Activated CD4-positive, alpha-beta T cell treated with anti-CD3 and anti-CD28 coated beads, Interleukin-10, Interleukin-2, amounts not matched to agents 100 ng/mL and 50 ng/mL, durations not matched to agents 16 hours and 8 hours (primary cell): ENCODE measurements at regions not wholly inside any gene's neighbourhood (a gene's known extent, or its start where the extent isn't known, plus 50 kb on each side); places are given as distances from the start of the nearest gene placed in this dataset.

Experiments used
- DNase-seq: peaks from one replicate; pipeline ENCODE4 v3.0.0-alpha.2; 2020

DNA sequence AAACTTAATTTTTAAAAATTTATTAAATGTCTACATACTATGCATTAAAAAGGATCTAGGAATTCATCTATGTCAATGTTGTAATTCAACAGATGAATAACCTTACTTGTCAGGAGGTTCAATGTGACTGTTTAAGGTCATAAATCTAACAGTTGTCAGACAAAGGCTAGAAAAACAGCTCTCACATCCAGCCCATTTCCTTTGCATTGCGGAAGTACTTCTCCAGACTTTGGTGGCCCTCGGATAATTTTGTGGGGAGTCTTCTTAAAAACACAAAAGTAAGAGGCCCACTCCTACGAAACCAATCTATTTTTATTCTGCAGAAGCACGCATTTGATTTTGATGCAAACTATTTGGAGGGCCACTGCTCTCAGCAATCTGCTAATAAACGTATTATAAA, 122.6 kb upstream of the CHRM3 start:
- DNase-seq, result no peak

DNA sequence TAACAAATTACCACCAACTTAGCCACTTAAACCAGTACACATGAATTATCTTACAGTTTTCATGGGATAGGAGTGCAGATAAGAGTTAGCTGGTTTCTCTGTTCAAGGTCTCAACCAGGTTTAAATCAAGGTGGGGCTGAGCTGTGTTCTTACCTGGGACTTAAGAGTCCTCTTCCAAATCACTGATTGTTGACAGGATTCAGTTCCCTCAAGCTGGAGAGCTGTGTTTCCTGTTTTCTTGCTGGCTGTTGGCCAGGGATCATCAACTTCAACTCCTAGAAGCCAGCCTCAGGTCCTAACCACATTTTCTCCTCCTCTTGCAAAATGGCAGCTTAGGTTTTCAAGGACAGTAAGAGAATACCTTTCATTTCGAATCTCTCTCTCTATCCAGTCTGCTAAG, 123.8 kb upstream of the CHRM3 start:
- DNase-seq, result no peak

DNA sequence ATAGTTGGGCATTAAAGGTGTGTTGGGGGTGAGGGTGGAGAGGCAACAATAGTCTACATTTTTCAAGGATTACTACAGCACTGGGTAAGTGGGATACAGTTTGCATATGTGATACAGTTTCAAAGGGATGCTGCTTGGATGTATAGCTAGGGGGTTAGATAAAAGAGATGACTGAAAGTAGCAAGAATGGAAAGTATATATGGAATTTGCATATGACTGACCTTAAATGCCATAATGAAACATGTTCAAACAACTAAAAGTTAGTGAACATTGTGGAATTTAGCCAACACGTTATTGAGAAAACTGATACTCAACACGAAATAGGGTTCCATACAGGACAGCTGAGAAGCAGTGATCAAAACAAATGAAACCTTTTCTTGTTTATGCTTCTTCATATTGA, 124.8 kb upstream of the CHRM3 start:
- no peak for DNase-seq

DNA sequence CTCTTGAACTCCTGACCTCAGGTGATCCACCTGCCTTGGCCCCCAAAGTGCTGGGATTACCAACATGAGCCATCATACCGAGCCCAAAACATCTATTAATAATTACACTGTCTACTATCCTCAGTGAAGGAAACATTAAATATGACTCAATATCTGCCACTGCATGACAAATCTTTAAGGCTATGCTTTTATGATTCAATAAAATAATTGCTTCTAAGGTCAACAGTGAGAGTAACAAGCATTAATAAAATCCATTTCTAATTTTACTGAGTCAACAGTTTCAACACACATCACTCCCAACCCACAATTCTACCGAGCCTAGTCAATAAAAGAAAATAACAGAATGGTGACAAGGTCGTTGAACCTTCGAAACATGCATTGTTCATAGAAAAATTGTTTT, 125.5 kb upstream of the CHRM3 start:
- DNase-seq, result no peak

DNA sequence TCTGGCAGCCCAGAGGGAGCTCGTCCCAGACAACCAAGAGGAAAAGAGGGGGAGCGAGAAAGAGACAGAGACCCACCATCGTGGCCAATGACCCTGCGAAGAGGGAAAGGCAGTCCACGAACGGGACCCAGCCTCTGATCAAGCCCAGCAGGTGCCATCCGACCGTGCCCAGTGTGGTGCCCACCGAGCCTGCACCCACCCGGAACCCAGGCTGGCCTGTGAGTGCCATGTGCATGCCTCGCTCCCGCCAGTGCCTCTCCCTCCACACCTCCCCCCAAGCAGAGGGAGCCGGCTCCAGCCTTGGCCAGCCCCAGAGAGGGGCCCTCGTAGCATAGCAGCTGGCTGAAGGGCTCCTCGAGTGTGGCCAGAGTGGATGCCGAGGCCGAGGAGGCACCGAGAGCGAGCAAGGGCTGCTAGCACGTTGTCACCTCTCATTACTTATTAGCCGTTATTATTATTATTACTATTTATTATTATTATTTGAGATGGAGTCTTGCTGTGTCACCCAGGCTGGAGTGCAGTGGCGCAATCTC, 130.7 kb upstream of the CHRM3 start:
- no peak for DNase-seq

DNA sequence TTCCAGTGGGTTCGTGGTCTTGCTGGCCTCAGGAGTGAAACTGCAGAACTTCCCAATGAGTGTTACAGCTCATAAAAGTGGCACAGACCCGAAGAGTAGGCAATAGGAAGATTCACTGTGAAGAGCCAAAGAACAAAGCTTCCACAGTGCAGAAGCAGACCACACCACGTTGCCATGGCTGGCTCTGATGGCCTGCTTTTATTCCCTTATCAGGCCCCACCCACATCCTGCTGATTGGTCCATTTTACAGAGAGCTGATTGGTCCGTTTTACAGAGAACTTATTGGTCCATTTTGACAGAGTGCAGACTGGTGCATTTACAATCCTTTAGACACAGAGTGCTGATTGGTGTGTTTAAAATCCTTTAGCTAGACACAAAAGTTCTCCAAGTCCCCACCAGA, 131.4 kb upstream of the CHRM3 start:
- no peak for DNase-seq

GRCh38 chr1:239253032-239253431, 133.3 kb upstream of the CHRM3 start:
- no peak for DNase-seq

GRCh38 chr1:239250353-239251035, 135.9 kb upstream of the CHRM3 start:
- peak; percentile 0 for DNase-seq

GRCh38 chr1:239247285-239247684, 139.1 kb upstream of the CHRM3 start:
- no peak for DNase-seq

GRCh38 chr1:239244084-239244483, 142.3 kb upstream of the CHRM3 start:
- no peak for DNase-seq

- DNase-seq, result no peak
Measured at GRCh38 chr1:239243006-239243405, 143.4 kb upstream of the CHRM3 start.

- no peak for DNase-seq
Measured at GRCh38 chr1:239242404-239242803, 144.0 kb upstream of the CHRM3 start.

GRCh38 chr1:239240736-239241135, 145.6 kb upstream of the CHRM3 start:
- no peak for DNase-seq

GRCh38 chr1:239239529-239239928, 146.8 kb upstream of the CHRM3 start:
- no peak for DNase-seq

DNA sequence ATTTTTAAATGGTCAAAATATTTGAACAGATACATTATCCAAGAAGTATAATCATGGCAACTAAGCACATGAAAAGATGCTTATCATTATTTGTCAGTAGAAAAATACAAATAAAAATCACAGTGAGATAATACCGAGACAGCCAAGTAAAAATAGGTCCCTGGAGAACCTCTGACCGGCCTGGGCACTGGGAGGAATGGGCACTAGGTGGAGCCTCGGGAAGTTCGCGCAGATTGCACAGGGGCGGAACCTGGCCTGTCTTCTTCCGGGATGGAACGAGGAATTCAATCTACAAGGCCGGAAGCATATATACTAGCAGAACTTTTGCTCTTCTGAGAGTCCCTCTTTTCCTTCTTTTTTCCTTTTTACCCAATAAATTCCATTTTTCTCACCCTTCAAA, 148.5 kb upstream of the CHRM3 start:
- DNase-seq, result no peak

DNA sequence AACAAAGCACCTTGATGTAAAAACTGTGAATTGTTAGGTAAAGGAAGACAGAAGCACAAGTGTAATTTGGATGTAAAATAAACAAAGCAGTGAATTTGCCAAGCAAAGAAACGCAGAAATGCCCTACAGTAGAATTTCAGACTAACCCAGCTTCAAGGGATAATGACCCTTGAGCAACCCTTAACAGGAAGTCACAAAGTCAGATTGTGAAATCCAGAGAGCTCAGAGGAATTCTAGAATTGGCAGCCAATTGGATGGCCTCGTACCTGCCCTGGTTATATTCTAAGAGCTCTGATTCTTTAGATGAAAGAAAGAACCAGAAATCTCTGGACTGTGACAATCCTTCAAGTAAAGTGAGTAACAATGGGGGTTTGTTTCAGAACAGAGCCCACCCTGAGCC, 152.7 kb upstream of the CHRM3 start:
- DNase-seq, result no peak

DNA sequence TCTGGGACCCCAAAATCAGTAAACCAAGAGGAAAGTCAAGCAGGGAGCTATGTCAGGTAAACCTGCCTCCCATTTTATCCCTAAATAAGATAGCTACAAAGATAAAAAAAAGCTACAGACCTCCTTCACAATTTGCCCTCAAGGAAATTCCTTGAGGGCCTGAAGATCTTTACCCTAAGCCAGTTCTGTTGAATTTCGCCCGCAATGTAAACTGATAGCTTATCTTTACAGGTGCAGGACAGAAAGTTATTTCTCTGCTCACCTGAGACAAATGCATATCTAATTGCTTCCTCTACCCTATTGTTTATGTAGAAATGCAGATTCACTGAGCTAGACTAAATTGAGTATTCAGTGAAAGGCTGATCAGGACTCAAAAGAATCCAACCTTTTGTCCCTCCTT, 153.4 kb upstream of the CHRM3 start:
- no peak for DNase-seq

DNA sequence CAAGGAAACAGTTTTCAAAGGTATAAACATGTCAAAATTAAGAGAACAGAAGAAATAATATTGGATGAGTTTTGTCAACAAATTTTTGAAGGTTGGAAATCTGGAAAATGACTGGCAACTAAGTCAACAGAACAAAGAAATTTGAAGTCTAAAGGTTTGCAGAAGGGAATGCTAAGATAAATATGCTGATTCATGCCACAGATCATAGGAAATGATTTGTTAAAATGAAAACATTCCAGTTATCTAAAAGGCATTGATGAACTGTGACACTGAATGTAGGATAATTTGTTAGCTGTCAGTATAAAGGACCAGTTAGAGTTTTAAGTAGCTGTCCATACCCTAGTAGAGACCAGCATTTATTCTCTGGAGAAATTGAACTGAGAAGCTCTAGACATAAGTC, 157.9 kb upstream of the CHRM3 start:
- DNase-seq, result no peak

- no peak for DNase-seq
Measured at GRCh38 chr1:239225396-239225795, 161.0 kb upstream of the CHRM3 start.

DNA sequence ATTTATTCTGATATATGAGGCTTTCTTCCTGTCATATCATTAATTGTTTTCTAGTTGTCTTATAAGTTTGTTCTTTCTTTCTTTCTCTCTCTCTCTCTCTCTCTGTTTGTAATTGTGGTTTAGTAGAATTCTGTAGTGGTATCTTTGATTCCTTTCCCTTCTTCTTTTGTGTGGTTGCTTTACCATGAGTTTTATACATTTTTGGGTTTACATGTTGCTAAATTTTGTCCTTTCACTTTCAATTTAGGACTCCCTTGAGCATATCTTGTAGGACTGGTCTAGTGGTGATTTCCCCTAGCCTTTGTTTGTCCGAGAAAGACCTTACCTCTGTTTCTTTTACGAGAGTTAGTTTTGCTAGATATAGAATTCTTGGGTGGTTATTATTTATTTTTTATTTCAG, 162.3 kb upstream of the CHRM3 start:
- DNase-seq, result no peak

GRCh38 chr1:239222999-239223398, 163.4 kb upstream of the CHRM3 start:
- DNase-seq, result no peak

DNA sequence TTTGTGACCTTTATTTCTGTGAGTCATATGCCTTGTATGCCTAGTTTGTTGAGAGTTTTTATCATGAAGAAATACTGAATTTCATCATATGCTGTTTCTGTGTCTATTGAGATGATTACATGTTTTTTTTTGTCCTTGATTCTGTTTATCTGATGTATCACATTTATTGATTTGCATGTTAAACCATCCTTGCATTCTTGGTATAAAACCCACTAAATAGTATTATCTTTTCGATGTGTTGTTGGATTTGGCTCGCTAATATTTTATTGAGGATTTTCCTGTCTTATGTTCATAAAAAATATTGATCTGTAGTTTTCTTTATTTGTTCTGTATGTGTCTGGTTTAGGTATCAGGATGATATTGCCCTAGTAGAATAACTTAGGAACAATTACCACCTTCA, 164.7 kb upstream of the CHRM3 start:
- no peak for DNase-seq

DNA sequence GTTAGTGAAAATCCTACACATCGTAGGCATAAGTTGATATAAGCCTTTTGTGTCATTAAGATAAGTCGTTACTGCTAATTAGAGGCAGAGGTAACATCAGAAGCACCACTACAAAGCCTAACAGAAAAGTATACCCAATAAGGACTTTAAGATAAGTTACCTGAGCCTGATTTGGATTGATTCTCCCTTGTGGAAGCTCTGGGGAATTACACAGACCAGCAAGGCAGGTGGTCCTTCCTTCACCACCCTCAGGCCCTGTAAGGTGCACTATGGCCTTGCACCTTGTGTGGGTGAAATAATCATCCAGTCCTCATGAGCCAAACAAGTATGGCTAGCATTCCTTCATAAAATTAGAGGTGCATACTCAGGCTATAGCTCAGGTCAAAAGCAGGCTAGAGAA, 166.7 kb upstream of the CHRM3 start:
- no peak for DNase-seq

GRCh38 chr1:239218301-239218700, 168.1 kb upstream of the CHRM3 start:
- no peak for DNase-seq

- DNase-seq, result no peak
Measured at GRCh38 chr1:239212811-239213220, 173.6 kb upstream of the CHRM3 start.
